WTC11 (cell line): ENCODE measurements at regions not wholly inside any gene's neighbourhood (a gene's known extent, or its start where the extent isn't known, plus 50 kb on each side); places are given as distances from the start of the nearest gene placed in this dataset.

Experiments
- ATAC-seq: fragments of 200-7000 bp; cut with Tn5 transposase; 2 replicates; pipeline ENCODE4 v1.10.0; 2021; ENCODE audit warnings: mild to moderate bottlenecking, moderate library complexity
- CTCF ChIA-PET: fragments of 300-600 bp; sonication (Branson Sonifier 250); formaldehyde crosslinking; loops from one replicate; lab custom pipeline; 2021; ENCODE audit warnings: antibody characterized with exemption; lab: Charles Lee
- POLR2A ChIA-PET: fragments of 350-600 bp; sonication (Branson Sonifier 250); formaldehyde crosslinking; loops from one replicate; lab custom pipeline; 2021; ENCODE audit warnings: antibody characterized with exemption; lab: Charles Lee
- DNase-seq: peaks from one replicate; pipeline ENCODE4 v3.0.0; 2021; ENCODE audit warnings: low spot score
- H3K27ac Mint-ChIP-seq: 2 replicates; pipeline ENCODE4 v1.8.0; 2021; ENCODE audit warnings: mixed read lengths
- H3K27me3 Mint-ChIP-seq: 2 replicates; pipeline ENCODE4 v1.8.0; 2021; ENCODE audit warnings: low read depth, mild to moderate bottlenecking, moderate library complexity, mixed read lengths
- H3K36me3 Mint-ChIP-seq: 2 replicates; pipeline ENCODE4 v1.8.0; 2021; ENCODE audit warnings: mixed read lengths
- H3K4me1 Mint-ChIP-seq: 2 replicates; pipeline ENCODE4 v1.8.0; 2022; ENCODE audit warnings: mixed read lengths
- H3K4me3 Mint-ChIP-seq: 2 replicates; pipeline ENCODE4 v1.8.0; 2021; ENCODE audit warnings: mild to moderate bottlenecking, moderate library complexity, mixed read lengths
- H3K9me3 Mint-ChIP-seq: 2 replicates; pipeline ENCODE4 v1.8.0; 2021; ENCODE audit warnings: mixed read lengths
- CREB1 ChIP-seq: sonication (generic); formaldehyde crosslinking; IDR thresholded peaks from 2 replicates; pipeline ENCODE4 v1.8.0; 2023; ENCODE audit warnings: mild to moderate bottlenecking, missing genetic modification reagents
- E2F5 ChIP-seq: sonication (generic); formaldehyde crosslinking; IDR thresholded peaks from 2 replicates; pipeline ENCODE4 v1.8.1; 2022; ENCODE audit warnings: mild to moderate bottlenecking, moderate library complexity, missing genetic modification reagents
- ETV6 ChIP-seq: sonication (generic); formaldehyde crosslinking; IDR thresholded peaks from 2 replicates; pipeline ENCODE4 v1.8.1; 2022; ENCODE audit warnings: mild to moderate bottlenecking, missing genetic modification reagents
- KAT7 ChIP-seq: sonication (generic); formaldehyde crosslinking; IDR thresholded peaks from 2 replicates; pipeline ENCODE4 v1.8.1; 2023; ENCODE audit warnings: missing genetic modification reagents, mild to moderate bottlenecking, borderline replicate concordance
- NFYB ChIP-seq: sonication (generic); formaldehyde crosslinking; conservative IDR thresholded peaks from 2 replicates; pipeline ENCODE4 v1.8.0; 2022; ENCODE audit warnings: low read depth, missing genetic modification reagents
- OVOL2 ChIP-seq: fragments of 250-450 bp; sonication (Bioruptor Pico); IDR thresholded peaks from 2 replicates; pipeline ENCODE4 v1.9.0; 2021; ENCODE audit warnings: mild to moderate bottlenecking, borderline replicate concordance
- PREB ChIP-seq: sonication (generic); formaldehyde crosslinking; IDR thresholded peaks from 2 replicates; pipeline ENCODE4 v1.8.1; 2022; ENCODE audit warnings: mild to moderate bottlenecking, missing genetic modification reagents, moderate library complexity, borderline replicate concordance
- RELA ChIP-seq: sonication (generic); formaldehyde crosslinking; IDR thresholded peaks from 2 replicates; pipeline ENCODE4 v1.8.1; 2022; ENCODE audit warnings: missing genetic modification reagents, mild to moderate bottlenecking, borderline replicate concordance
- SMAD4 ChIP-seq: sonication (generic); formaldehyde crosslinking; IDR thresholded peaks from 2 replicates; pipeline ENCODE4 v1.8.0; 2022; ENCODE audit warnings: mild to moderate bottlenecking, missing genetic modification reagents
- SOX15 ChIP-seq: fragments of 250-450 bp; sonication (Bioruptor Pico); IDR thresholded peaks from 2 replicates; pipeline ENCODE4 v1.9.0; 2021; ENCODE audit warnings: mild to moderate bottlenecking
- SP1 ChIP-seq: sonication (generic); formaldehyde crosslinking; conservative IDR thresholded peaks from 2 replicates; pipeline ENCODE4 v1.8.1; 2022; ENCODE audit warnings: missing genetic modification reagents
- STAT6 ChIP-seq: sonication (generic); formaldehyde crosslinking; conservative IDR thresholded peaks from 2 replicates; pipeline ENCODE4 v1.8.1; 2023; ENCODE audit warnings: mild to moderate bottlenecking, low read depth, missing genetic modification reagents, moderate library complexity
- TCF7 ChIP-seq: sonication (generic); formaldehyde crosslinking; IDR thresholded peaks from 2 replicates; pipeline ENCODE4 v1.8.0; 2022; ENCODE audit warnings: mild to moderate bottlenecking, low read depth, missing genetic modification reagents, moderate library complexity
- ZNF219 ChIP-seq: sonication (generic); formaldehyde crosslinking; IDR thresholded peaks from 2 replicates; pipeline ENCODE4 v1.8.0; 2023; ENCODE audit warnings: missing genetic modification reagents, mild to moderate bottlenecking, borderline replicate concordance
- TF ChIP-seq, protein P1 (sequence below): sonication (generic); formaldehyde crosslinking; IDR thresholded peaks from 2 replicates; pipeline ENCODE4 v1.8.1; 2023; ENCODE audit warnings: mild to moderate bottlenecking, missing genetic modification reagents
- TF ChIP-seq, protein P2 (sequence below): sonication (generic); formaldehyde crosslinking; IDR thresholded peaks from 2 replicates; pipeline ENCODE4 v1.8.1; 2022; ENCODE audit warnings: low read depth, missing genetic modification reagents, borderline replicate concordance
- TF ChIP-seq, protein P3 (sequence below): sonication (generic); formaldehyde crosslinking; IDR thresholded peaks from 2 replicates; pipeline ENCODE4 v1.8.1; 2022; ENCODE audit warnings: low read depth, mild to moderate bottlenecking, moderate library complexity, missing genetic modification reagents, borderline replicate concordance
- TF ChIP-seq, protein P4 (sequence below): fragments of 250-450 bp; sonication (Bioruptor Pico); IDR thresholded peaks from 2 replicates; pipeline ENCODE4 v1.9.0; 2021; ENCODE audit warnings: mild to moderate bottlenecking

GRCh38 chr6:106022801-106023200 lies 63.3 kb upstream of the PRDM1 start (continued):
- TF ChIP-seq ZNF219, result no peak
- TF ChIP-seq, all 79 proteins: peak for 0

GRCh38 chr6:106017454-106017853 lies 68.7 kb upstream of the PRDM1 start:
- Mint-ChIP-seq H3K4me1 (peaks cover 23% of the 10 kb centered on the region), H3K27me3 (peaks cover 10% of the 10 kb centered on the region), H3K27ac (no peak overlapping the region), H3K4me3 (no peak overlapping the region), H3K36me3 (no peaks in the 10 kb centered on the region), H3K9me3 (no peaks in the 10 kb centered on the region)
- ChIA-PET CTCF (no interaction called here), POLR2A (no interaction called here)
- DNase-seq, result no peak
- ATAC-seq, result no peak
- TF ChIP-seq, protein P1, sequence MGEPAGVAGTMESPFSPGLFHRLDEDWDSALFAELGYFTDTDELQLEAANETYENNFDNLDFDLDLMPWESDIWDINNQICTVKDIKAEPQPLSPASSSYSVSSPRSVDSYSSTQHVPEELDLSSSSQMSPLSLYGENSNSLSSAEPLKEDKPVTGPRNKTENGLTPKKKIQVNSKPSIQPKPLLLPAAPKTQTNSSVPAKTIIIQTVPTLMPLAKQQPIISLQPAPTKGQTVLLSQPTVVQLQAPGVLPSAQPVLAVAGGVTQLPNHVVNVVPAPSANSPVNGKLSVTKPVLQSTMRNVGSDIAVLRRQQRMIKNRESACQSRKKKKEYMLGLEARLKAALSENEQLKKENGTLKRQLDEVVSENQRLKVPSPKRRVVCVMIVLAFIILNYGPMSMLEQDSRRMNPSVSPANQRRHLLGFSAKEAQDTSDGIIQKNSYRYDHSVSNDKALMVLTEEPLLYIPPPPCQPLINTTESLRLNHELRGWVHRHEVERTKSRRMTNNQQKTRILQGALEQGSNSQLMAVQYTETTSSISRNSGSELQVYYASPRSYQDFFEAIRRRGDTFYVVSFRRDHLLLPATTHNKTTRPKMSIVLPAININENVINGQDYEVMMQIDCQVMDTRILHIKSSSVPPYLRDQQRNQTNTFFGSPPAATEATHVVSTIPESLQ (CRISPR knock-in tag), result no peak
- TF ChIP-seq RELA, result no peak
- TF ChIP-seq CREB1 (CRISPR knock-in tag), result no peak
- TF ChIP-seq SP1 (CRISPR knock-in tag), result no peak
- no peak for TF ChIP-seq PREB
- no peak for TF ChIP-seq KAT7
- TF ChIP-seq TCF7 (CRISPR knock-in tag), result no peak
- no peak for TF ChIP-seq SOX15
- no peak for TF ChIP-seq NFYB (CRISPR knock-in tag)
- no peak for TF ChIP-seq ETV6
- no peak for TF ChIP-seq E2F5 (CRISPR knock-in tag)
- no peak for TF ChIP-seq SMAD4 (CRISPR knock-in tag)

GRCh38 chr6:106014955-106015354 lies 71.2 kb upstream of the PRDM1 start:
- no peak for DNase-seq
- Mint-ChIP-seq H3K27me3 (peaks cover 10% of the 10 kb centered on the region), H3K4me1 (peaks cover 23% of the 10 kb centered on the region), H3K9me3 (no peaks in the 10 kb centered on the region), H3K36me3 (no peaks in the 10 kb centered on the region), H3K4me3 (no peak overlapping the region), H3K27ac (peak overlapping the region; percentile 61)
- POLR2A ChIA-PET, result no interaction called here
- peak; percentile 81 for ATAC-seq
- CTCF ChIA-PET, result interaction anchor here (0.8 to 1.1 kb wide), 2 partner anchors 13 to 58 kb away, joined by 4 read pairs; no protein-coding TSS in a partner anchor
- TF ChIP-seq, protein P2, sequence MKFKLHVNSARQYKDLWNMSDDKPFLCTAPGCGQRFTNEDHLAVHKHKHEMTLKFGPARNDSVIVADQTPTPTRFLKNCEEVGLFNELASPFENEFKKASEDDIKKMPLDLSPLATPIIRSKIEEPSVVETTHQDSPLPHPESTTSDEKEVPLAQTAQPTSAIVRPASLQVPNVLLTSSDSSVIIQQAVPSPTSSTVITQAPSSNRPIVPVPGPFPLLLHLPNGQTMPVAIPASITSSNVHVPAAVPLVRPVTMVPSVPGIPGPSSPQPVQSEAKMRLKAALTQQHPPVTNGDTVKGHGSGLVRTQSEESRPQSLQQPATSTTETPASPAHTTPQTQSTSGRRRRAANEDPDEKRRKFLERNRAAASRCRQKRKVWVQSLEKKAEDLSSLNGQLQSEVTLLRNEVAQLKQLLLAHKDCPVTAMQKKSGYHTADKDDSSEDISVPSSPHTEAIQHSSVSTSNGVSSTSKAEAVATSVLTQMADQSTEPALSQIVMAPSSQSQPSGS (CRISPR knock-in tag), result no peak
- no peak for TF ChIP-seq PREB
- TF ChIP-seq OVOL2 (CRISPR knock-in tag), result no peak
- no peak for TF ChIP-seq NFYB (CRISPR knock-in tag)
- TF ChIP-seq STAT6 (CRISPR knock-in tag), result no peak
- TF ChIP-seq, protein P3, sequence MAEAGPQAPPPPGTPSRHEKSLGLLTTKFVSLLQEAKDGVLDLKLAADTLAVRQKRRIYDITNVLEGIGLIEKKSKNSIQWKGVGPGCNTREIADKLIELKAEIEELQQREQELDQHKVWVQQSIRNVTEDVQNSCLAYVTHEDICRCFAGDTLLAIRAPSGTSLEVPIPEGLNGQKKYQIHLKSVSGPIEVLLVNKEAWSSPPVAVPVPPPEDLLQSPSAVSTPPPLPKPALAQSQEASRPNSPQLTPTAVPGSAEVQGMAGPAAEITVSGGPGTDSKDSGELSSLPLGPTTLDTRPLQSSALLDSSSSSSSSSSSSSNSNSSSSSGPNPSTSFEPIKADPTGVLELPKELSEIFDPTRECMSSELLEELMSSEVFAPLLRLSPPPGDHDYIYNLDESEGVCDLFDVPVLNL (CRISPR knock-in tag), result no peak
- TF ChIP-seq, protein P4, sequence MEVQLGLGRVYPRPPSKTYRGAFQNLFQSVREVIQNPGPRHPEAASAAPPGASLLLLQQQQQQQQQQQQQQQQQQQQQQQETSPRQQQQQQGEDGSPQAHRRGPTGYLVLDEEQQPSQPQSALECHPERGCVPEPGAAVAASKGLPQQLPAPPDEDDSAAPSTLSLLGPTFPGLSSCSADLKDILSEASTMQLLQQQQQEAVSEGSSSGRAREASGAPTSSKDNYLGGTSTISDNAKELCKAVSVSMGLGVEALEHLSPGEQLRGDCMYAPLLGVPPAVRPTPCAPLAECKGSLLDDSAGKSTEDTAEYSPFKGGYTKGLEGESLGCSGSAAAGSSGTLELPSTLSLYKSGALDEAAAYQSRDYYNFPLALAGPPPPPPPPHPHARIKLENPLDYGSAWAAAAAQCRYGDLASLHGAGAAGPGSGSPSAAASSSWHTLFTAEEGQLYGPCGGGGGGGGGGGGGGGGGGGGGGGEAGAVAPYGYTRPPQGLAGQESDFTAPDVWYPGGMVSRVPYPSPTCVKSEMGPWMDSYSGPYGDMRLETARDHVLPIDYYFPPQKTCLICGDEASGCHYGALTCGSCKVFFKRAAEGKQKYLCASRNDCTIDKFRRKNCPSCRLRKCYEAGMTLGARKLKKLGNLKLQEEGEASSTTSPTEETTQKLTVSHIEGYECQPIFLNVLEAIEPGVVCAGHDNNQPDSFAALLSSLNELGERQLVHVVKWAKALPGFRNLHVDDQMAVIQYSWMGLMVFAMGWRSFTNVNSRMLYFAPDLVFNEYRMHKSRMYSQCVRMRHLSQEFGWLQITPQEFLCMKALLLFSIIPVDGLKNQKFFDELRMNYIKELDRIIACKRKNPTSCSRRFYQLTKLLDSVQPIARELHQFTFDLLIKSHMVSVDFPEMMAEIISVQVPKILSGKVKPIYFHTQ (CRISPR knock-in tag), result no peak
